ENCODE measurements at regions not wholly inside any gene's neighbourhood (a gene's known extent, or its start where the extent isn't known, plus 50 kb on each side); places are given as distances from the start of the nearest gene placed in this dataset.

- no peaks in the 10 kb centered on the region for H3K4me1 ChIP-seq
- no peak for ATAC-seq
- no peak overlapping the region for H3K27ac ChIP-seq
- no peaks in the 10 kb centered on the region for H3K27me3 ChIP-seq
- intact Hi-C loops (cut with DNase I): no loop called here
- DNase-seq: no peak
- no peaks in the 10 kb centered on the region for H3K36me3 ChIP-seq
- FAIRE-seq: no peak
- 79 to 88% methylated on average over 7 of the region's 7 CpGs for WGBS, 2 donors
- no peaks in the 10 kb centered on the region for H3K9me3 ChIP-seq
- no peak overlapping the region for H3K4me3 ChIP-seq
- no peak for TF ChIP-seq CTCF (IDR thresholded peaks at IDR 0.05)
These were observed 438.9 kb downstream of the RPS24 start for GRCh38 chr10:78472551-78472890.

- TF ChIP-seq CTCF (IDR thresholded peaks at IDR 0.05): no peak
- H3K4me1 ChIP-seq: no peaks in the 10 kb centered on the region
- DNase-seq (no peak), FAIRE-seq (no peak), ATAC-seq (no peak)
- intact Hi-C loops (cut with DNase I): no loop called here
- H3K36me3 ChIP-seq: no peaks in the 10 kb centered on the region
- H3K27ac ChIP-seq: no peak overlapping the region
- no peaks in the 10 kb centered on the region for H3K27me3 ChIP-seq
- 77 to 85% methylated on average over 7 of the region's 7 CpGs for WGBS, 2 donors
- H3K9me3 ChIP-seq: no peaks in the 10 kb centered on the region
- no peak overlapping the region for H3K4me3 ChIP-seq
These were observed 439.3 kb downstream of the RPS24 start for GRCh38 chr10:78473006-78473405.

GRCh38 chr10:78474743-78475142, 441.1 kb downstream of the RPS24 start:
- DNase-seq: no peak
- 88 to 91% methylated on average over 3 of the region's 3 CpGs for WGBS, 2 donors
- Histone ChIP-seq H3K36me3 (no peaks in the 10 kb centered on the region), H3K27me3 (no peaks in the 10 kb centered on the region), H3K4me3 (no peak overlapping the region), H3K4me1 (no peaks in the 10 kb centered on the region), H3K27ac (no peak overlapping the region), H3K9me3 (no peaks in the 10 kb centered on the region)
- TF ChIP-seq CTCF (IDR thresholded peaks at IDR 0.05): no peak
- no peak for ATAC-seq
- intact Hi-C loops (cut with DNase I): no loop called here
- FAIRE-seq: no peak

- FAIRE-seq (no peak), DNase-seq (no peak), ATAC-seq (no peak)
- H3K36me3 ChIP-seq: no peaks in the 10 kb centered on the region
- no peak overlapping the region for H3K4me3 ChIP-seq
- intact Hi-C loops (cut with DNase I): no loop called here
- no peaks in the 10 kb centered on the region for H3K4me1 ChIP-seq
- H3K9me3 ChIP-seq: no peaks in the 10 kb centered on the region
- WGBS, 2 donors: 70 to 79% methylated on average over 7 of the region's 7 CpGs
- no peak for TF ChIP-seq CTCF (IDR thresholded peaks at IDR 0.05)
- no peak overlapping the region for H3K27ac ChIP-seq
- no peaks in the 10 kb centered on the region for H3K27me3 ChIP-seq
These were observed 441.8 kb downstream of the RPS24 start for GRCh38 chr10:78475437-78475836.

- Histone ChIP-seq H3K27ac (no peak overlapping the region), H3K36me3 (no peaks in the 10 kb centered on the region), H3K9me3 (no peaks in the 10 kb centered on the region), H3K4me3 (no peak overlapping the region), H3K4me1 (no peaks in the 10 kb centered on the region), H3K27me3 (no peaks in the 10 kb centered on the region)
- FAIRE-seq: no peak
- no peak for ATAC-seq
- TF ChIP-seq CTCF (IDR thresholded peaks at IDR 0.05): no peak
- 84 to 96% methylated on average over 8 of the region's 8 CpGs for WGBS, 2 donors
- intact Hi-C loops (cut with DNase I): no loop called here
- DNase-seq: no peak
These were observed 442.5 kb downstream of the RPS24 start for GRCh38 chr10:78476156-78476555.

Measured in pancreas (tissue), 10 donors.